ENCODE measurements at regions not wholly inside any gene's neighbourhood (a gene's known extent, or its start where the extent isn't known, plus 50 kb on each side); places are given as distances from the start of the nearest gene placed in this dataset.
"Not testable (repeated sequence)": the region's sequence is repeated elsewhere in the genome, so short reads cannot be mapped to it uniquely, and the experiment has no call there.

DNA sequence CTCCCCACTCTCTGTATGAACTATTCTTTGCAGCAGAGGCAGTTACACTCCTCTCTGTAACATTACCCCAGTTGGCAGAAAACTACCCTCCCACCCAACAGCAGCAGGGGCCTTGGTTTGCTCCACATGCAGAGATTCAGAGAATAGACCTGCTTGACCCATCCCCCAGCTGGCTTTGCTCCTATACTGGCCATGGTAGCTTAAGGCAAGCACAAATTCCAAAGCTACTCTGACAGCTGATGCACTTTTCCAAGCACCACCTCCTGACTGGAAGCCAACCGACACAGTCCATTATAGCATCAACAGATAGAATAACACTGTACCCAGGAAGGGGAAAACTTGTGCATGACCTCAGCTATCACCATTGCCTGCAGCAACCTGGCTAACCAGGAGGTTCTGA, 846.5 kb upstream of the NCAM2 start:
- DNase-seq (ENCODE audit: low spot score) = no peak

DNA sequence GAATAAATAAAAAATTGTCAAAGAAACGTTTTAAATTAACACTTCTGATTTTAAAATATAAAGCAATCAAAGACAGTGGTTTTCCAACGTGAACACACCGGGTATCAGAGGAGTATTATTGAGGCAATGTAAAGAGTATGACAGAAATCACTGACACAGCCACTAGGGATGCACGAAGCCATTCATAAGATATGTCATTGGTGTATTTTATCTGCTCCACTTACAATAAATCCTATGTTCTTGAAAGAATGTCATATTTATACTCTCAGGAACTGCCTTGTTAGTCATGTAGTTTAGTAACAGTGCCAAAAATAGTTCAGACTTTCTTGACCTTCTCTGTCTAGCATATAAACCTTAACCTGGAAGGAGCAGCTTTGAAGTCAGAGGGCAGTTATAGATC, 835.0 kb upstream of the NCAM2 start:
- no peak for DNase-seq (ENCODE audit: low spot score)

DNA sequence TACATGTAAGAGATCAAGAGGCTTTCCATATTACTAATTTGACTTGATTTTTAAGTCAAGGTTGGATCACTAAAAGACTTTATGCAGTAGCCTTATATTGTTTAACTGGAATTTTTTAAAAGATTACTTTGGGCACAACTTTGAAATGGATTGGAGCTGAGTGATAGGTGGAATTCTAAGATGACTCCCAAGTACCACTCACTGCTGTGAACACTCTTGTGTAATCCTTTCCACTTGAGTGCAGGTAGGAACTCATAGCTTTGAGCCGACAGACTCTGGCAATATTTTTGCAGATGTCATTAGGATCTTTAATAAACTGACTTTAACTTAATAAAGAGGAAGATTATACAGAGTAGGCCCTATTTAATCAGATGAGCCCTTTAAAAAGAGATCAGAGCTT, 831.1 kb upstream of the NCAM2 start:
- DNase-seq (ENCODE audit: low spot score) = no peak

DNA sequence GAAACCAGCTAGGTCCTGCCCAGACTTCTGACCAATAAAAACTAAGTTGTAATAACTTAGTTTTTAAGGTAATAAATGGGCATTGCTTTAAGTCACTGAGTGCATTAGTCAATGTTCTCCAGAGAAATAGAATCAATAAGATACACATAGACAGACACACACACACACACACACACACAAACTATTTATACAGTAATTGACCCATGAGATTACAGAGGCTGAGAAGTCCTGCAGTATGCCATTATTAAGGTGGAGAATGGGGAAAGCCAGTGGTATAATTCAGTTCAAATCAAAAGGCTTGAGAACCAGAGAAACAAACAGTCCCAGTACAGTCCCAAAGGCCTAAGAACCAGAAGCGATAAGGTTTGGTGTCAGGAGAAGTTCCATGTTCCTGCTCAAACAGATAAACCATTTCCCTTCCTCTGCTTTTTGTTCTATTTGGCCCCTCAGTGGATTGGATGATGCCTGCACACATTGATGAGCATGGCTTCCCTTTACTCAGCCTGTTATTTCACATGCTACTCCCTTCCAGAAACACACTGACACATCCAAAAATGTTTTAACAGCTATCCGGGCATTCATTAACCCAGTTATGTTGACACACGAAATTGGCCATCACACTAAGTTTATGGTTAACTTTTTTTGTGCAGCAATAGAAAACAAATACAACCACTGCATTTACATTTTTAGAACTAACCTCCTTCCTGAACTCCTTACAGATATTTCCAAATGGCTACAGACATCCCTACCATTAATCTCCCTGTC, 828.2 kb upstream of the NCAM2 start:
- no peak for DNase-seq (ENCODE audit: low spot score)

DNA sequence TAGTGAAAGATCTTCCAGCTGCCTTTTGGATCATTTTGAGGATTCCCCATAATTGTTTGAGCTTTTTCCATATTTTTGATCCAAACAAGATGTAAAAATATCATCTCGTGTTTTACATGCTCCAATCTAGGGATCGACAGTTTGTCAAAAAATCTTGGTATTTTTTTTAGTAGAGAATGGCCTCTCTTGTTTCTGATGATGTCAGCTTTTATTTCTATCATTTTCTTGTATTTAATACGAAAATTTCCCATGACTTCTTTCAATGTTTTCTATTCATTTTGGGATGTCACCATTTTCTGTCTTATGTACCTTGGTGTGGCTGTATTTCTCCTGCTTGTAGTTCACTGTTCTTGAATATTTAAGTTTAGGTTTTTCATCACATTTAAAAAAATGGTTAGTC, 812.0 kb upstream of the NCAM2 start:
- no peak for DNase-seq (ENCODE audit: low spot score)

DNA sequence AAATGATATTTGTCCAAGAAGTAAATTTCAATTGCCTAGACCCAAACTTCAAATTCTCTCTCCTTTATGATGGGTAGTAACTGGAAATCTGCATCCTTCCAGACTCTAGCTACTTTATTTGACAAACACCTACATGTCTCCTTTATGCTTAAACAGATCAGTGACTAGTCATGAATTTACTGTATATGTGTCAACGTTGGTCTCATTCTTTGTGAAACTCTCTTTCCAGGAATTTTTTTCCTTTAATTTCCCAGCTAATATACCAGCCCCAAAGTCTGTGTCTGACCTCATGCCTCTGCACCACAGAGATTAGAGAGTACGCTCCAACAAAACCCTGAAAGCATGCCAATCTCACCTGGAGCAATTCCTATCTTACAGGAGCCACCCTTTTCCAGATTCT, 811.2 kb upstream of the NCAM2 start:
- DNase-seq (ENCODE audit: low spot score) = no peak

DNA sequence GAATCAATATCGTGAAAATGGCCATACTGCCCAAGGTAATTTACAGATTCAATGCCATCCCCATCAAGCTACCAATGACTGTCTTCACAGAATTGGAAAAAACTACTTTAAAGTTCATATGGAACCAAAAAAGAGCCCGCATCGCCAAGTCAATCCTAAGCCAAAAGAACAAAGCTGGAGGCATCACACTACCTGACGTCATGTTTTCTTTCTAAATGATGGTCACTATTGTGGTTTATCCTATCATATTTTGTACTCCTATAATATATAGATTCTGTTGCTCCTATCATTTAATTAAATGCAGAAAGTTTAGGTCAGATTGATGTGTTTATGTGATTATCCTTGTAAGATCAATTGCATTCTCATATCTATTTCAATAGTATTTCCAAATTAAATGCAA, 796.9 kb upstream of the NCAM2 start:
- DNase-seq (ENCODE audit: low spot score) = not testable (repeated sequence)

DNA sequence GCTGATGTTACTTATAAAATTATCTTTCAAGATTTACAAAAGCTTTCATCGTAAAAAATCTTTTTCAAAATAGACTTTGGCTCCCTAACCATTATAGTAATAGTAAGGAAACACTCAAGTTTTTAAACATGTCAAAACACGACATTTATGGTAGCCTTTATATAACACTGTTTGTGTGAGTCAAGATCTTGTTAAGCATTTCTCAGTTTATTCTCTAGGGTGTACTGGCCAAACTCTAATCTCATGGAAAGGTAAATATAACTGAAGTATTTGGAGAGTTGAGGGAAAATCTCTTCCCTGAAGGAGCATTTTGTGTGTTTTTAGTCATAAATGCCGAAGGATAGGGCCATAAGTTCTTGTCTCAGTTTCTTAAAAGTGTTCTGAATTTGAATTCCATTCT, 790.9 kb upstream of the NCAM2 start:
- no peak for DNase-seq (ENCODE audit: low spot score)

DNA sequence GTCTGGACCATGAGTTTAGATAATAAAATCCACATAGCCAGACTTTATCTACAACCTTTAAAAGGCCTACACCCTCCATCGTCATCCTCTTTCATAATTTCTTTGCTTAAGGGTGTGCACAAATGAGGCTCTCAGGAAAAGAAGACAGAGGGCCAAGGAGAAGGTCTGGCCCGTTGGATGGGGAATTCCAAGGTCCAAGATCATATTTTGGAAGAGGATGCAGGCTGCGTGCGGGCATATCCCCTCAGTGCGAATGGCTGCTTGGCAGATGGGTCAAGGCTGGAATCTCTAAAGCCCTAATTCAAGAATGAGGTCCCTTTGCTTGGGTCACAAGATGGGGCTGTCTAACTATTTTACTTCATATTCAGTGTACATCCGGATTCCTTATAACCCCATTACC, 782.2 kb upstream of the NCAM2 start:
- DNase-seq (ENCODE audit: low spot score) = no peak

DNA sequence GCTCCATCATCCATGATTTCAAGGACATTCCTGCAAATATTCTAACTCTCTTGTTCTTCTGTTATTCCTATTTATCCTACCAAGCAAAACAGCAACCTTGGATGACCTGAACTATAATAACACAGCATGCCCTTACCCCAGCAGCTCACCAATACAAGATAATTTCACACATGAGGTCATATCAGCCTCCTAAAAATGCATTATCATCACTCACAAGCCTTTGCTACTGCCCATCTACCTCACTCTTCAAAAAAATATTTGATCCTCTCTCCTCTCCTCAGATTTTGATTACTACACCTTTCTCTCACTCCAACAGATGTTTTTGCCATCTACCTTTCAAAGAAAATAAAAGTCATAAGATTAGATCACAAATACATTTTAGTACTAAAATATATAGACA, 777.6 kb upstream of the NCAM2 start:
- no peak for DNase-seq (ENCODE audit: low spot score)

DNA sequence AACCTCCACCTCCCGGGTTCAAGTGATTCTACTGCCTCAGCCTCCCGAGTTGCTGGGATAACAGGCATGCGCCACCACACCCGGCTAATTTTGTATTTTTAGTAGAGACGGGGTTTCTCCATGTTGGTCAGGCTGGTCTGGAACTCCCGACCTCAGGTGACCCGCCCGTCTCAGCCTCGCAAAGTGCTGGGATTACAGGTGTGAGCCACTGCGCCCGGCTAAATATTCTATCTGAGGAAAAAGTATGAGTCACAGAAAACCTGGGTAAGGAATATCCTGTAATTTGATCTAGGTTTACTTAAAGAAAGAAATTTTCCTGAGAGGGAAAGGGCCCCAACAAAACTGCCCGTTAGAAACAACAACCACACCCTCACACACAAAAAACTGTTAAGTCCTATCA, 776.2 kb upstream of the NCAM2 start:
- not testable (repeated sequence) for DNase-seq (ENCODE audit: low spot score)

DNA sequence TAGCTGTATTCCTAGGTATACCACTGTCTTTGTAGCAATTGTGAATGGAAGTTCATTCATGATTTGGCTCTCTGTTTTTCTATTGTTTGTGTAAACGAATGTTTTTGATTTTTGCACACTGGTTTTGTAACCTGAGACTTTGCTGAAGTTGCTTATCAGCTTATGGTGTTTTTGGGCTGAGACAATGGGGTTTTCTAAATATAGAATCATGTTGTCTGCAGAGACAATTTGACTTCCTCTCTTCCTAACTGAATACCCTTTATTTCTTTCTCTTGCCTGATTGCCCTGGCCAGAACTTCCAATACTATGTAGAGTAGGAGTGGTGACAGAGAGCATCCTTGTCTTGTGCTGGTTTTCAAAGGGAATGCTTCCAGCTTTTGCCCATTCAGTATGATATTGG, 761.6 kb upstream of the NCAM2 start:
- DNase-seq (ENCODE audit: low spot score) = not testable (repeated sequence)

DNA sequence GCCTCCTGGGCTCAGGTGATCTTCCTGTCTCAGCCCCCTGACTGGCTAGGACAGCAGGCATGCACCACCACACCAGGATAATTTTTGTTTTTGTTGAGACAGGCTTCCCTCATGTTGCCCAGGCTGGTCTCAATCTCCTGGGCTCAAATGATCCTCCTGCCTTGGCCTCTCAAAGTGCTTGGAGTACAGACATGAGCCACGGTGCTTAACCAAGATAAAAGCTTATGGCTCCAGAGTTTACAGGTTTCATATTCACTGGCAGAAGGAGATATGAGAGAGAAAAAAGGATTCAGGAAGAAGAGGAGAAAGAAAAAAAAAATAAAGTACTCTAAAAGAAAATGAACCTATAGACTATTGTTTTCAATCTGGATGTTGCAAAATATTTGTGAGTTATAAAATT, 748.8 kb upstream of the NCAM2 start:
- DNase-seq (ENCODE audit: low spot score) = no peak

DNA sequence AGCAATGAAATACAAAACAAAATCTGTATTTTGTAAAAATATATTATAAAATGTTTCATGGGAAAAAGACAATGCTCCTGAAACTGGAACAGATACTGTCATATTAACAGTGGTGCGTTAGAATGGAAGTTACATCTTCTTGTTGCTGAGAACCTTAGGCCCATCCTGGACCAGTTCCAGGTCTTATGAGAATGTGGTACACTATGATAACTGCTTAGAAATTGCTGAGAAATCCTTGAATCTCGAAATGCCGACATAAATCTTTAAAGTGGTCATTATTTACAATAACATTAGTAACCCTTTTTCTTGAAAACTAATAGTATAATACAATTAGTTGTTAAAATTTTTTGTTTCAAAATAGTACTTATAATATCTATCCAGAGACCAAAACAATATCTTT, 747.9 kb upstream of the NCAM2 start:
- no peak for DNase-seq (ENCODE audit: low spot score)

DNA sequence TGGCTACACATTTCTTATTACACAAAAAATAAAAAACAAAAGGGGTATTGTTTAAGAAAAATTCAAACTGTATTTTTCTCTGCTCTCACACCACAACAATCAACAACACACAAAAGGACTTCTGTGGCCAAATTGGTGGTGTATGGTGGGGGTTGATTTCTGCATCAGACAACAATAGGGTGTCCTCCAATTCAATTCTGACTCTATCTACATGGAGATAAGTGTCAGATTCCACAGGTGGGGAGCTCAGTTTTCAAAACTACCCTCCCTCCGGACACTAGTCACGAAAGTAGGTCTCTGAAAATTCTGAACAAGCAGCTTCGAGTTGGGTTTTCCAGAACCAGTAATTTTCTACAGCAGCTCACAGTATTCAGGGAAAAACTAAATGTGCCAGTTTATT, 744.9 kb upstream of the NCAM2 start:
- DNase-seq (ENCODE audit: low spot score) = no peak

DNA sequence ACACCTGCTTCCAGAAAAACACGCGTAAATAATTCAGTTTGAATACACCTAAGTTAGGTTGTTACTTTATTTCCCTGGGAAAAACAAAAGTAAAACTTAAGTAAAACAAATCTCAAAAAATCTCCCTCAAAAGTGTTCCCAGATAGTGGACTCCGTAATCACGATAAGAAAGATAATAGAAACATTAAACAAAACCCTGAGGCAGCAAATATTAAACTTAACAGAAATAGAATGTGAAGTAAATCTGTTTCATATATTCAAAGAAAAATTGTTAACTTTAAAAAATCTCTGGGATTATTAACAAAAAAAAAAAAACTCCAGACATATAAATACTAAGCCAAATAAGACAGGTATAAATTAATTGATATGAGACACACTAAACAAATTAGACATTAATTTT, 743.2 kb upstream of the NCAM2 start:
- no peak for DNase-seq (ENCODE audit: low spot score)

DNA sequence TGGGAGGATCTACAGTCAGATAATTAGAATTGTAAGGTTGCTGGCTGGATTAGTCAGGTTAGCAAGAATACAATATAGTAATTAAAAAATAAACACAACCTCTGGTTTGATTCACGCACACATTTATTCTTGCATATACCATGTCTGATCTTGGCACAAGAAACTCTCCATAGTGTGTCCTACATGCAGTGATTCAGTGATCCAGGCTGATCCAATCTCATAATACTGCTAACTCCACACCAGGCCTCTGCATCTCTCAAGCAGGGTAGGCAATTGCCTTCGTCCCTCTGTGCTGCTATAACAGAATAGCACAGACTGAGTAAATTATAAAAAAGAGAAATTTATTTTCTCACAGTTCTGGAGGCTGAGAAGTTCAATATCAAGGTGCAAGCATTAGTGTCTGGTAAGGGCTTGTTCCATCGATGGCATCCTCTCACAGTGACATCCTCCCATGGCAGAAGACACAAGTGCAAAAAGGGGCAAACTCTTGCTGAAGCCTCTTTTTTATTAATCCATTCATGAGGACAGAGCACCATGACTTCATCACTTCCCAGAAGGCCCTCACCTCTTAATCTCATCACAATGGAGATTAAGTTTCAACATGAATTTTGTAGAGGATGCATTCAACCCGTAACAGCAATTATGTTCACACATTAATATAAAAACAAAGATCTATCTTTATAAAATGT, 741.0 kb upstream of the NCAM2 start:
- DNase-seq (ENCODE audit: low spot score) = no peak

DNA sequence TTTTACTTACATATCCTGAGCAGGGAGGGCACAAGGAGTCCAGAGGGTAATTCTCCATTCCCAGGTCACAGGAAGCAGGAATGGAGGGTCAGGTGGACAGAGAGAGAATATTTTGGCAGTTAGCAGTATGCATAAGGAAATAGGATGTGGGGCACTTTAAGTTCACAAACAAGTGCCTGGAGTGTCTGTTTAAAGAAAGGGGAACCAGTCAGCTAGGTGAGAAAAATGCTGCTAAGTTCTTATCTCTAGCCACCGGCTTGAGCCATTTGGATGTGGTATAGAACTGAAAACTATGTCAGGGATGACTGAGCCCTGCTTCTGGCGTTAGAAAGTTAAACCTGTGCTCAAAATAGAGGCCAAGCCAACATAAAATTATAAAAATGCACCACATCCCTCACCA, 739.7 kb upstream of the NCAM2 start:
- DNase-seq (ENCODE audit: low spot score) = no peak

DNA sequence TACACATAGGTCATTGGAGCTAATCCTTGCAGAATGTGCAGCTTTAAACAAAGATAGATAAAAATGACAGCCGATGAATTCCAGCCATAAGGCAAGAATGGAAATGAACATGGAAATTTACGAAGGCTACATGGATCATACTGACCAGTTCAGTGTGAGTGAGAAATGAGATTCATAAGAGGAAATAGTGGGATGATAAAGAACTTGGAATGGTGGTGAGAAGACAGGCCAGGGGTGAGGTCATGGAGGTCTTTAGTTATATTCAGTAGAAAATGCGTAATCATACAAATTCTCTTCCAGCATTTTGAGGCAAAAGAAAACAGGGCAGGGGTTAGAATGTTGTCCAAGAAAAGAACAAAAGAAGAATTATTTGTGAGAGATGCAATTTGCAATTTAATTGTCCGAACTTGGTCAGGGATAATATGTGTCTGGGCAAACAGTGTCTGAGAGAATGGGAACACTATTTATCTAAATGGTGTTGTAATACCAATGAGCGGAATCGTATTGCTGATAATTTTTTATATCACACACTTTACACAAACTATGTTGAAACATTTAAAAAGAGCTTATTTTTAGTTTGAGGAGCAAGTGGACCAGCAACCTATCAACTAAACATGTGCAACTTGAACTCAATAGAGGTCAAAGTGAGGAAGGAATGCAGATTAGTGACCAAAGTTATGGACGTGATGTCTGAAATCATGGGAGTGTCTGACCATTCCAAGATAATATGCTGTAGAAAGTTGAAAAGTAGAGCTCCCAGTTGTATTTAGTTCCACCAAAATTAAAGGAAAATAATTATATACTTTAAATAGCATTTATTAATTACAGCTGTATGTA, 739.0 kb upstream of the NCAM2 start:
- no peak for DNase-seq (ENCODE audit: low spot score)

DNA sequence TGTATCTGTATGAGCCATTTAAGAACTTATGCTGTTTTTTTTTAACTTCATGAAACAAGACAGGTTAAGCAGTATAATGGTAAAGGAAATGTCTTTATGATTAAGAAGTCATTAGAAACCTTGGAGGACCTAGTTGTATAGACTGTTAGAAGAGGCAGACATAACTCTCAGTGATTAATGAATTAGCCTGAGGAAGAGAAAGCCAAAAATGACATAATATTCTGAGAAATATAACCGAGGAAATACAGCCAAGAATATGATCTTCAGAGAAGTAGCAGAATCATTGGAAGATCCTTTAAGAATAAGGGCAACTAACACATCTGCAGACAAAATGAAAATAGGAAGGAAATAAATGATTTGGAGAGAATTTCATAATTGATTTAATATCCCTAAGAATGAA, 738.1 kb upstream of the NCAM2 start:
- no peak for DNase-seq (ENCODE audit: low spot score)

DNA sequence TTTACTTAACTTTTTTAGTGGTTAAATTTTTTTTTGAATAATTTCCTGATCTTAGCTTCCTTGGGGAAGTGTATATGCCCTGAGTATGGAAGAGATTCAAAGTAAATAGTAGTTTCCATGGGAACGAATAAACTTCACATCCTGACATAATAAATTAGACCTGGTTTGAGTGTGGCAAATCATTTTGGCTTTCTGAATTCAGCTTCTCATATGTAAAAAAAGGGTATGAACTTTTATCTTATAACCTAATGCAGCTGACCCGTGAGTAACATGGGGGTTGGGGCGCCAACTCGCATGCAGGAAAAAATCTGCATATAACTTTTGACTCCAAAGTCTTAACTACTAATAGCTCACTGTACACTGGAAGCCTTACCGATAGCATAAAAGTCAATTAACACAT, 736.8 kb upstream of the NCAM2 start:
- no peak for DNase-seq (ENCODE audit: low spot score)

DNA sequence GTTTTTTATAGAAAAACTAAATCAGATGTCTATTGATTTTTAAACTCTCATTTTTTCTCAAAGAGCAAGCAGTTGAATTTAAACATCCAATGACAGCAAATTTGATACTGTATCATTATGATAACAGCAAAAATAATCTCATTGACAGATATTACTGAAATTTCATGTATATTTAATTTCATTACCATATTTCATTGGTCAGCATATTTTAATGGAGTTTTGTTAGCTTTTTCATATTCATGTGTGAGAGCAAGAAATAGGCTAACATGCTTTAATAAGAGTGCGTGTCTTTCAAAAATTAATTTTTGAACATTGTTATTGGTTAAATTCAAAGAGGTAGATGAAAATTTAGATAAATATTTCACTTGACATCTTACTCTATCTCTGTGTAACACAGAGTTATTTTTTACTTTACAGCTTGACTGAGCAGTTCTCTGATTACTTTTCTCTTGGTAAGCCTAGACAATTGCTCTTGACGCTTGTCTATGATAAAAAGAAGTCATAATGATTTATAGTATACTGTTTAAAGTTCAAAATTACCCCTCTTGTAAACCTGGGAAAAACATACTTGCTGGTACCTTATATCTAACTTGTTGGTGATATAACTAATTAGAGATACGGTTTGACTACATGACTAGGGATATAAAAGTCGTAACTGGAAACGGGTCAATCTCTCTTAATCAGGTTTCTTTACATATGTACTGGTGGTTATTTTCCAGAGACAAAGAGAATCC, 732.3 kb upstream of the NCAM2 start:
- DNase-seq (ENCODE audit: low spot score) = no peak

DNA sequence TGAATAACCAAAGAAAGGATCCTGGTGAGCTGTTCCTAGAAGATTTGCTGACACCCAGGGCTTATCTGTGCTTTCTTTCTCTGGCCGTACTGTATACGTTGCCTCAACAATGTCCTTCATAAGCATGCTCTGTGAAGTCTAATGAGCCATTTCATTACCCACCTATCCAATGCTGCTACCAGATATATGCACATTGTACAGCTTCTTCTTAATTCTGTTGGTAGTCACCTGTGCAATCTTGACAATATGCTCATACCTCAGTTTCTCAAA, 731.8 kb upstream of the NCAM2 start:
- no peak for DNase-seq (ENCODE audit: low spot score)

Measured in HuH-7.5 (cell line).